A673 (cell line): ENCODE measurements at regions not wholly inside any gene's neighbourhood (a gene's known extent, or its start where the extent isn't known, plus 50 kb on each side); places are given as distances from the start of the nearest gene placed in this dataset.

Experiments used
- BruUV-seq: library from RNA; stranded (reverse); fragments of 400-500 nt; replicated peaks from 2 replicates; lab custom pipeline; 2021; lab: Mats Ljungman, UMichigan
- CTCF ChIA-PET: fragments of 300-600 bp; sonication (Branson Sonifier 250); formaldehyde crosslinking; loops from one replicate; lab custom pipeline; 2022; ENCODE audit warnings: antibody characterized with exemption; lab: Charles Lee
- POLR2A ChIA-PET: fragments of 300-600 bp; sonication (Branson Sonifier 250); formaldehyde crosslinking; loops from one replicate; lab custom pipeline; 2022; ENCODE audit warnings: antibody characterized with exemption; ENCODE audit not compliant: low non-redundant PET; lab: Charles Lee
- DNase-seq: peaks from one replicate; pipeline ENCODE4 v3.0.0-alpha.2; 2015; ENCODE audit warnings: low spot score
- H3K27ac ChIP-seq: fragments of 200-600 bp; sonication (generic); 2 replicates; pipeline ENCODE4 v1.5.1; 2016; ENCODE audit warnings: mixed run types, low read depth, mild to moderate bottlenecking, mixed read lengths, antibody characterized with exemption, low read length; ENCODE audit not compliant: poor library complexity, severe bottlenecking
- H3K27me3 ChIP-seq: fragments of 200-600 bp; sonication (generic); replicated peaks from 2 replicates; pipeline ENCODE4 v1.6.1; 2017; ENCODE audit warnings: mixed run types, low read depth, mild to moderate bottlenecking, mixed read lengths, antibody characterized with exemption, low read length; ENCODE audit not compliant: insufficient read depth, poor library complexity
- H3K36me3 ChIP-seq: fragments of 200-600 bp; sonication (generic); 2 replicates; pipeline ENCODE4 v1.6.1; 2016; ENCODE audit warnings: mixed run types, mild to moderate bottlenecking, mixed read lengths, antibody characterized with exemption, low read length; ENCODE audit not compliant: insufficient read depth, poor library complexity, severe bottlenecking
- H3K4me1 ChIP-seq: fragments of 200-600 bp; sonication (generic); 2 replicates; pipeline ENCODE4 v1.6.1; 2017; ENCODE audit warnings: mixed run types, mild to moderate bottlenecking, mixed read lengths, antibody characterized with exemption, low read length; ENCODE audit not compliant: insufficient read depth, poor library complexity, severe bottlenecking
- H3K4me3 ChIP-seq: fragments of 200-600 bp; sonication (generic); 2 replicates; pipeline ENCODE4 v1.5.1; 2016; ENCODE audit warnings: low read depth, mixed run types, mild to moderate bottlenecking, mixed read lengths, low read length; ENCODE audit not compliant: poor library complexity, severe bottlenecking
- H3K9me3 ChIP-seq: fragments of 200-600 bp; sonication (generic); 2 replicates; pipeline ENCODE4 v1.6.1; 2016; ENCODE audit warnings: mixed run types, low read depth, mild to moderate bottlenecking, mixed read lengths, antibody characterized with exemption, low read length; ENCODE audit not compliant: poor library complexity, severe bottlenecking
- CTCF ChIP-seq: fragments of 300-800, 200-600 bp; sonication (generic); conservative IDR thresholded peaks from 2 replicates; pipeline ENCODE4 v1.5.1; 2017; ENCODE audit warnings: low read depth, mild to moderate bottlenecking, antibody characterized with exemption, low read length, moderate library complexity, mixed read lengths
- EZH2 ChIP-seq: fragments of 200-600 bp; sonication (generic); IDR thresholded peaks from 2 replicates; pipeline ENCODE4 v1.6.1; 2017; ENCODE audit warnings: borderline replicate concordance, low read depth, mild to moderate bottlenecking, mixed read lengths, antibody characterized with exemption, low read length; ENCODE audit not compliant: poor library complexity, severe bottlenecking
- intact Hi-C: fragments of 100-400 bp; cut with micrococcal nuclease; formaldehyde crosslinking; loops from one replicate; pipeline ENCODE4 v1.10.0; 2022; ENCODE audit not compliant: unreplicated experiment

GRCh38 chr2:196546151-196546919 lies 93.2 kb upstream of the CCDC150 start:
- no peaks in the 10 kb centered on the region for H3K27me3 ChIP-seq
- ChIA-PET POLR2A (no interaction called here), CTCF (no interaction called here)
- H3K27ac ChIP-seq = no peak overlapping the region
- no peak for DNase-seq
- intact Hi-C loops = no loop called here
- no peak for TF ChIP-seq CTCF
- no peak for TF ChIP-seq EZH2
- BruUV-seq = no TSS peak
- peaks cover 18% of the 10 kb centered on the region for H3K4me1 ChIP-seq
- H3K36me3 ChIP-seq = no peaks in the 10 kb centered on the region
- no peaks in the 10 kb centered on the region for H3K9me3 ChIP-seq
- no peak overlapping the region for H3K4me3 ChIP-seq

- intact Hi-C loops = no loop called here
- ChIA-PET CTCF (no interaction called here), POLR2A (no interaction called here)
- TF ChIP-seq EZH2 = no peak
- no peak for TF ChIP-seq CTCF
- Histone ChIP-seq H3K9me3 (no peaks in the 10 kb centered on the region), H3K4me1 (peaks cover 18% of the 10 kb centered on the region), H3K4me3 (no peak overlapping the region), H3K27ac (no peak overlapping the region), H3K27me3 (no peaks in the 10 kb centered on the region), H3K36me3 (no peaks in the 10 kb centered on the region)
- DNase-seq = no peak
- BruUV-seq = no TSS peak
Observed at GRCh38 chr2:196549052-196549451, 90.5 kb upstream of the CCDC150 start.

- no peaks in the 10 kb centered on the region for H3K9me3 ChIP-seq
- intact Hi-C loops = no loop called here
- H3K27ac ChIP-seq = no peak overlapping the region
- DNase-seq = no peak
- TF ChIP-seq CTCF (no peak), EZH2 (no peak)
- H3K27me3 ChIP-seq = no peaks in the 10 kb centered on the region
- H3K36me3 ChIP-seq = no peaks in the 10 kb centered on the region
- ChIA-PET POLR2A (no interaction called here), CTCF (no interaction called here)
- BruUV-seq = no TSS peak
- no peaks in the 10 kb centered on the region for H3K4me1 ChIP-seq
- no peak overlapping the region for H3K4me3 ChIP-seq
Observed at GRCh38 chr2:196551014-196551413, 88.5 kb upstream of the CCDC150 start.
